GM23338 (cell line): ENCODE measurements at regions not wholly inside any gene's neighbourhood (a gene's known extent, or its start where the extent isn't known, plus 50 kb on each side); places are given as distances from the start of the nearest gene placed in this dataset.

Source experiments
- ATAC-seq: fragments of 200-7000 bp; cut with Tn5 transposase; 3 replicates; pipeline ENCODE4 v1.9.1; 2020
- DNase-seq: peaks from one replicate; pipeline ENCODE4 v3.0.0-alpha.2; 2015; ENCODE audit warnings: low spot score
- H2AFZ ChIP-seq: fragments of 200-600 bp; sonication (generic); 2 replicates; pipeline ENCODE4 v1.8.0; 2016; ENCODE audit warnings: antibody characterized with exemption, mild to moderate bottlenecking, moderate library complexity
- H3F3A ChIP-seq: fragments of 200-600 bp; sonication (generic); replicated peaks from 2 replicates; pipeline ENCODE4 v1.8.0; 2017; ENCODE audit warnings: antibody characterized with exemption, mixed run types, low read depth
- H3K27ac ChIP-seq: fragments of 200-600 bp; sonication (generic); 2 replicates; pipeline ENCODE4 v1.6.1; 2016; ENCODE audit warnings: low read depth
- H3K27me3 ChIP-seq: fragments of 200-600 bp; sonication (generic); 2 replicates; pipeline ENCODE4 v1.8.0; 2016; ENCODE audit warnings: mild to moderate bottlenecking, mixed run types, moderate library complexity; ENCODE audit not compliant: insufficient read depth
- H3K36me3 ChIP-seq: fragments of 200-600 bp; sonication (generic); 2 replicates; pipeline ENCODE4 v1.8.0; 2016; ENCODE audit warnings: mild to moderate bottlenecking; ENCODE audit not compliant: insufficient read depth
- H3K4me1 ChIP-seq: fragments of 200-600 bp; sonication (generic); 2 replicates; pipeline ENCODE4 v1.8.0; 2016; ENCODE audit warnings: mild to moderate bottlenecking, moderate library complexity; ENCODE audit not compliant: insufficient read depth
- H3K4me2 ChIP-seq: fragments of 200-600 bp; sonication (generic); 2 replicates; pipeline ENCODE4 v1.7.1; 2017; ENCODE audit warnings: mixed run types
- H3K4me3 ChIP-seq: fragments of 200-600 bp; sonication (generic); 2 replicates; pipeline ENCODE4 v1.6.1; 2016; ENCODE audit warnings: mixed run types
- H3K79me2 ChIP-seq: fragments of 200-600 bp; sonication (generic); replicated peaks from 2 replicates; pipeline ENCODE4 v1.8.0; 2017; ENCODE audit warnings: mild to moderate bottlenecking; ENCODE audit not compliant: insufficient read depth
- H3K9me2 ChIP-seq: fragments of 200-600 bp; sonication (generic); 2 replicates; pipeline ENCODE4 v1.8.0; 2017; ENCODE audit not compliant: insufficient read depth
- H4K20me1 ChIP-seq: fragments of 200-600 bp; sonication (generic); replicated peaks from 2 replicates; pipeline ENCODE4 v1.8.0; 2017; ENCODE audit warnings: mild to moderate bottlenecking; ENCODE audit not compliant: insufficient read depth
- H3K27ac Mint-ChIP-seq: 2 replicates; pipeline ENCODE4 v1.8.0; 2020; ENCODE audit warnings: inconsistent platforms, mild to moderate bottlenecking, moderate library complexity, mixed read lengths
- H3K27me3 Mint-ChIP-seq: 3 replicates; pipeline ENCODE4 v1.8.0; 2022; ENCODE audit warnings: low read depth, mild to moderate bottlenecking, moderate library complexity, mixed read lengths, inconsistent platforms; ENCODE audit not compliant: insufficient read depth, poor library complexity
- H3K36me3 Mint-ChIP-seq: 3 replicates; pipeline ENCODE4 v1.8.0; 2021; ENCODE audit warnings: low read depth, mild to moderate bottlenecking, inconsistent platforms, moderate library complexity, mixed read lengths
- H3K4me1 Mint-ChIP-seq: 3 replicates; pipeline ENCODE4 v1.8.0; 2020; ENCODE audit warnings: mild to moderate bottlenecking, inconsistent platforms, mixed read lengths
- H3K4me3 Mint-ChIP-seq: 3 replicates; pipeline ENCODE4 v1.8.0; 2021; ENCODE audit warnings: moderate library complexity, mild to moderate bottlenecking, inconsistent platforms, mixed read lengths
- H3K9me3 Mint-ChIP-seq: 3 replicates; pipeline ENCODE4 v1.8.0; 2020; ENCODE audit warnings: moderate library complexity, mild to moderate bottlenecking, inconsistent platforms, mixed read lengths
- CREB1 ChIP-seq: fragments of 250-450 bp; sonication (Bioruptor Pico); IDR thresholded peaks from 2 replicates; pipeline ENCODE4 v1.5.0; 2020; ENCODE audit warnings: low read depth, mild to moderate bottlenecking, moderate library complexity
- CTCF ChIP-seq, 2 experiments: fragments of 200-600 bp in 1 of 2; sonication (generic) in 1 of 2; conservative IDR thresholded peaks; 2 replicates each; pipeline versions ENCODE4 v1.5.1 to v1.6.1; 2016 to 2017; ENCODE audit warnings: antibody characterized with exemption in 2 of 2, low read depth in 2 of 2, mild to moderate bottlenecking in 2 of 2, moderate library complexity in 1 of 2
- ETS1 ChIP-seq: IDR thresholded peaks from 2 replicates; pipeline ENCODE4 v1.6.1; 2016; ENCODE audit warnings: antibody characterized with exemption
- EZH2phosphoT487 ChIP-seq: fragments of 200-600 bp; sonication (generic); IDR thresholded peaks from one replicate; pipeline ENCODE4 v1.8.1; 2018; ENCODE audit warnings: antibody characterized with exemption; ENCODE audit not compliant: unreplicated experiment
- POLR2AphosphoS5 ChIP-seq: IDR thresholded peaks from 2 replicates; pipeline ENCODE4 v1.6.1; 2016; ENCODE audit warnings: antibody characterized with exemption, low read depth
- REST ChIP-seq: IDR thresholded peaks from one replicate; pipeline ENCODE4 v1.6.1; 2018; ENCODE audit warnings: antibody characterized with exemption; ENCODE audit not compliant: unreplicated experiment
- ZNF331 ChIP-seq: fragments of 250-450 bp; sonication (Bioruptor Pico); IDR thresholded peaks from 2 replicates; pipeline ENCODE4 v1.5.0; 2020; ENCODE audit warnings: low read depth, mild to moderate bottlenecking, moderate library complexity

GRCh38 chr10:43922335-43923280 is 273.9 kb upstream of the ZNF32 start (continued):
- TF ChIP-seq REST, result no peak
- TF ChIP-seq ETS1, result no peak

- no peak overlapping the region for H3K27ac ChIP-seq
- H3K79me2 ChIP-seq, result no peaks in the 10 kb centered on the region
- H4K20me1 ChIP-seq, result no peaks in the 10 kb centered on the region
- H3K4me1 ChIP-seq, result no peaks in the 10 kb centered on the region
- no peak overlapping the region for H3K4me3 ChIP-seq
- peaks cover 5% of the 10 kb centered on the region; the same call in 1 of the 2 replicates for H3K36me3 ChIP-seq
- Mint-ChIP-seq H3K36me3 (peaks cover 14% of the 10 kb centered on the region), H3K27me3 (peaks cover 23% of the 10 kb centered on the region), H3K27ac (no peak overlapping the region), H3K4me3 (no peak overlapping the region), H3K4me1 (no peaks in the 10 kb centered on the region), H3K9me3 (peaks cover 38% of the 10 kb centered on the region)
- ATAC-seq (no peak), DNase-seq (no peak)
- H3K27me3 ChIP-seq, result no peaks in the 10 kb centered on the region
- H3K9me2 ChIP-seq, result 0 out of 2 replicates have a peak, but pooled peaks cover 11% of the 10 kb centered on the region
- H2AFZ ChIP-seq, result no peak overlapping the region
- H3K4me2 ChIP-seq, result no peak overlapping the region
- H3F3A ChIP-seq, result no peaks in the 10 kb centered on the region
- TF ChIP-seq EZH2phosphoT487 (no peak), CTCF (conservative IDR thresholded peaks at IDR 0.05; ENCODE audit: low read depth in 2 of 2) (no peak), ZNF331 (CRISPR knock-in tag) (no peak), POLR2AphosphoS5 (no peak), CREB1 (CRISPR knock-in tag) (no peak), REST (no peak)
Observed at GRCh38 chr10:43921881-43922280, 273.2 kb upstream of the ZNF32 start.
